GM12874 (cell line): ENCODE measurements at regions not wholly inside any gene's neighbourhood (a gene's known extent, or its start where the extent isn't known, plus 50 kb on each side); places are given as distances from the start of the nearest gene placed in this dataset.

Experiments
- TF ChIP-seq, protein P1 (sequence below): IDR thresholded peaks from 2 replicates; pipeline ENCODE4 v1.5.1; 2011; ENCODE audit warnings: low read depth, mild to moderate bottlenecking, control low read depth, low read length, moderate library complexity; ENCODE audit not compliant: insufficient read depth

DNA sequence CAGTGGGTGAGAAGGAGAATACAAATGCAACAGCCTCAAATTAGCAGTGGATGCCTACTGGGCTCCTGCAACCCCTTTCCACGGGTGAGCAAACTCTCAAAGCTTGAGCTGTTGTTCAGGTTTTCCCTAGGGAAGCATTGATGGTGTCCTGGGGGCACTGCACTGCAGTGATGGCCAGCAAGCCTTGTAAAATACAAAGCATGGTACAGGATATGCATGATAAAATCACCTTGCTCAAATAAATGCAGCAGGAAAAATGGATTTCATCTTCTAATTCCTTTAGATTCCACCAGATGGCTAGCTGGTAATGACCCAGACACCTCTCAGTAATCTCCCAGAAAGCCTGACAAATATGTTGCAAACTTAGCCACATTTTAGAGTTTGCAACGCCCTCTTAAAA is 698.2 kb downstream of the TRIB2 start:
- TF ChIP-seq, protein P1, sequence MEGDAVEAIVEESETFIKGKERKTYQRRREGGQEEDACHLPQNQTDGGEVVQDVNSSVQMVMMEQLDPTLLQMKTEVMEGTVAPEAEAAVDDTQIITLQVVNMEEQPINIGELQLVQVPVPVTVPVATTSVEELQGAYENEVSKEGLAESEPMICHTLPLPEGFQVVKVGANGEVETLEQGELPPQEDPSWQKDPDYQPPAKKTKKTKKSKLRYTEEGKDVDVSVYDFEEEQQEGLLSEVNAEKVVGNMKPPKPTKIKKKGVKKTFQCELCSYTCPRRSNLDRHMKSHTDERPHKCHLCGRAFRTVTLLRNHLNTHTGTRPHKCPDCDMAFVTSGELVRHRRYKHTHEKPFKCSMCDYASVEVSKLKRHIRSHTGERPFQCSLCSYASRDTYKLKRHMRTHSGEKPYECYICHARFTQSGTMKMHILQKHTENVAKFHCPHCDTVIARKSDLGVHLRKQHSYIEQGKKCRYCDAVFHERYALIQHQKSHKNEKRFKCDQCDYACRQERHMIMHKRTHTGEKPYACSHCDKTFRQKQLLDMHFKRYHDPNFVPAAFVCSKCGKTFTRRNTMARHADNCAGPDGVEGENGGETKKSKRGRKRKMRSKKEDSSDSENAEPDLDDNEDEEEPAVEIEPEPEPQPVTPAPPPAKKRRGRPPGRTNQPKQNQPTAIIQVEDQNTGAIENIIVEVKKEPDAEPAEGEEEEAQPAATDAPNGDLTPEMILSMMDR, result no peak

DNA sequence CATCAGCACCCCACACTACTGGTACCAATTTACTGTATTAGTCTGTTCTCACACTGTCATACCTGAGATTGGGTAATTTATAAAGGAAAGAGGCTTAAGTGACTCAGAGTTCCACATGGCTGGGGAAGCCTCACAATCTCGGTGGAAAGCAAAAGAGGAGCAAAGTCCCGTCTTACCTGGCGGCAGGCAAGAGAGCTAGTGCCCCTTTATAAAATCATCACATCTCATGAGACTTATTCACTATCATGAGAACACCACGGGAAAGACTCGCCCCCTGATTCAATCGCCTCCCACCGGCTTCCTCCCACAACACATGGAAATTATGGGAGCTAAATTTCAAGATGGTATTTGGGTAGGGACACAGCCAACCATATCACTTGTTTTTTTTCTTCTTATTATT is 717.2 kb downstream of the TRIB2 start:
- TF ChIP-seq, protein P1, result no peak

DNA sequence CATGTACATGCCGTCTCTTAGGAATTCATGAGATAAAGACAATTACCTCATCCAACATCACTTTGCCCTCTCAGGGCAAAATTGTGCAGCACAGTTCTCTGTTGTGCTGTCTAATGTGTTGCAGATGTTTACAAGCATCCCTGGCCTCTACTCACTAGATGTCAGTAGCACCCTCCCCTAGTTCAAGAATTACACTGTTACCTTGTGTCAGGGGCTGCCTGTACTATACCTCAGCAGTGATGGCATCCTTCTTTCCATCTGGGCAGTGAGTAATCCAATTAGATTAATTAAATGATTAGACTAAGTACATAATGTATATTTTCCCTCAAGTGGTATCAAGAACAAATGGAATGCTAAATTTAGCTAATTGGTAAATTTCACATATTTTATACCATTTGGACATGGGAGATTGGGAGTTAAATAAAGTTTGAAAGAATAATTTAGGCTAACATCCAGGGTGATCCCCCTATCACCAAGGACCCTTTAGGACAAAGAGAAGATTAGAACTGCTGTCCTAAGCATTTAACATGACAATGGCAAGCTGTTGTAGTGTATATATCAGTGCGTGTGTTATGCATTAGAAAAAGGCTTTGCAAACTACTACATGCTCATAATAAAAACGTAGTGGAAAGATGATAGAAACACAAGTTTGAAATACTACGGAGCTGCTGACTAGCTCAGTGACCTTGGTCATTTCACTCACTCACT is 727.0 kb downstream of the TRIB2 start:
- TF ChIP-seq, protein P1, result 0 out of 2 replicates have a peak, but pooled peaks have one; percentile 2

DNA sequence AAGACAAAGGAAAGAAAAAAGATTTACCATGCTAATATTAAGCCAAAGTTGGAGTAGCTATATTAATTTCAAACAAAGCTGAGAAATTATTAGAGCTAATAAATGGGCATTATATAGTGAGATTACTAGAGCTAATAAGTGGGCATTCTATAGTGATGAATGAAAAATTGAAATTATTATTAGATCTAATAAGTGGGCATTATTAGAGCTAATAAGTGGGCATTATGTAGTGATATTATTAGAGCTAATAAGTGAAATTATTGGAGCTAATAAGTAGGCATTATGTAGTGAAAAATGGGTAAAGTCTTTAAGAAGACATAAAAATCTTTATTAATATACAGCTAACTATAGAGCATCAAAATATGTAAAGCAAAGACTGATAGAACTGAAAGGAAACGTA is 745.7 kb downstream of the TRIB2 start:
- TF ChIP-seq, protein P1, result no peak

DNA sequence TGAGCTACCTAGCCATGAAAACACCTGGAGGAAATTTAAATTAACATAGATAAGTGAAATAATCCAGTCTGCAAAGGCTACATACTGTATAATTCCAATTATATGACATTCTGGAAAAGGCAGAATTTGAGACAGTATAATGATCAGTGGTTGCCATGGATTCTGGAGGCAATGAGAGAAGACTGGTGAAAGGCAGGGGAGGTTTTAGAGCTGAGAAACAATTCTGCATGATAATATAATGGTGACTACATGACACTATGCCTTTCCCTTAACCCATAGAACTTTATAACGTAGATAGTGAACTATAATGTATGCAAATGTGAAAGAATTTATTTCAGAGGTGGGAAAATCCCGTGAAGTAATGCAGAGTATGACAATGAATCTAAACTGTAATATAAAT is 749.3 kb downstream of the TRIB2 start:
- TF ChIP-seq, protein P1, result no peak

DNA sequence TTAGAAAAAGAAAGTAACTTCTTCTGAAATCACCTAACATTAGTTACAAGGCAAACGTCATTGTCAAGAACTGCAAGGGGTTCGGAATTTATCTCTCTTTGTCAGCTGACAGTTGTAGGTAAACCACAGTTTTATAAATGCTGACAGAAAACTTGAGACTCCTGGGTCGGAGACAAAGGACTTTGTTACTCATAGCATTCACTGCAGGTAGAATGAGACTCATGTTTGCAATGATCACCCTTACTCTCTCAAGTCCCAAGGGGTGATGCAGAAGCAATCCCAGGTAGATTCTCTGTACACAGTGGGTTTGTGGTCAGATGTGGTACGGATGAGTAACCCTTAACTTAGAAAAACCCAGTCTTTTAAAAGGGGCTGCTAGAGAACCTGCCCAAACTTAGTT is 757.8 kb downstream of the TRIB2 start:
- TF ChIP-seq, protein P1, result no peak

DNA sequence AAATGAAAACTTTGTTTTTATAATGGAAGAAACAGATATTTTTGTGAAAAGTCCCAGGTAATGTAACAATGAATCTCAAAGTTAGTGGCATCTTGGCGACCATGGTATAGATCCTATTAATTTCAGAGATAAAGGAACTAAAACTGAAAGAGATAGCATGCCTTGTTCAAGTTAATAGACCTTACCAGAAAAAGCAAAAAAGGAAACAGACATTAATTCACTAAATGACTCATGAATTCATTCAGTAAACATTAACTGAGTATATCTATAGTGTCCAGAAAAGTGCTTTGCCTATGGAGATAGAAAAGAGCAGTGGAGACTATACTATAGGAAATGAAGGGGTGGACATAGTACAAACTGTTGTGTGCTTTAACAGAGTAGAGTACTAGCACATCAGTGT is 763.3 kb downstream of the TRIB2 start:
- TF ChIP-seq, protein P1, result no peak
